SK-N-SH (cell line): ENCODE measurements at regions not wholly inside any gene's neighbourhood (a gene's known extent, or its start where the extent isn't known, plus 50 kb on each side); places are given as distances from the start of the nearest gene placed in this dataset.

Source experiments
- CTCF ChIA-PET: fragments of 300-600, 350-600 bp; formaldehyde crosslinking; extraction: SDS; loops from one replicate; lab custom pipeline; 2021; lab: Yijun Ruan, JAX
- POLR2A ChIA-PET: fragments of 350-600 bp; sonication (Branson Sonifier 250); formaldehyde crosslinking; extraction: SDS; loops from one replicate; lab custom pipeline; 2020; ENCODE audit warnings: antibody characterized with exemption, inconsistent platforms; lab: Yijun Ruan, JAX
- DNase-seq: peaks from one replicate; pipeline ENCODE4 v3.0.0; 2012
- H2AFZ ChIP-seq: fragments of 200-600 bp; sonication (generic); 2 replicates; pipeline ENCODE4 v1.8.1; 2016; ENCODE audit warnings: antibody characterized with exemption, mild to moderate bottlenecking, low read depth
- H3F3A ChIP-seq: fragments of 200-600 bp; sonication (generic); replicated peaks from 2 replicates; pipeline ENCODE3; 2016; ENCODE audit warnings: antibody characterized with exemption, mild to moderate bottlenecking; ENCODE audit not compliant: insufficient read depth
- H3K27ac ChIP-seq, 2 experiments: fragments of 200-500 bp in 1 of 2; fragments of 200-600 bp in 1 of 2; sonication (Bioruptor generic) in 1 of 2; sonication (generic), shearing (Covaris generic) in 1 of 2; 2 replicates each; pipeline versions ENCODE4 v1.5.1 to v1.6.1; 2014 to 2016; ENCODE audit warnings: low read depth in 2 of 2, inconsistent platforms in 1 of 2, low read length in 1 of 2, mild to moderate bottlenecking in 1 of 2, mixed read lengths in 1 of 2
- H3K27me3 ChIP-seq: fragments of 200-600 bp; sonication (generic), shearing (Covaris generic); 2 replicates; pipeline ENCODE4 v1.6.1; 2016; ENCODE audit warnings: mixed run types; ENCODE audit not compliant: insufficient read depth
- H3K36me3 ChIP-seq, 2 experiments: fragments of 200-500 bp in 1 of 2; fragments of 200-600 bp in 1 of 2; sonication (Bioruptor generic) in 1 of 2; sonication (generic) in 1 of 2; replicated peaks in 1 of 2; 2 replicates each; pipeline versions ENCODE3 to v1.5.1; 2014 to 2016; ENCODE audit warnings: low read length in 1 of 2, mild to moderate bottlenecking in 1 of 2; ENCODE audit not compliant: insufficient read depth in 2 of 2, control insufficient read depth in 1 of 2
- H3K4me1 ChIP-seq, 2 experiments: fragments of 200-500 bp in 1 of 2; fragments of 200-600 bp in 1 of 2; sonication (Bioruptor generic) in 1 of 2; sonication (generic), shearing (Covaris generic) in 1 of 2; 2 replicates each; pipeline versions ENCODE4 v1.5.1 to v1.6.1; 2014 to 2016; ENCODE audit warnings: low read depth in 1 of 2, low read length in 1 of 2, mixed run types in 1 of 2; ENCODE audit not compliant: insufficient read depth in 2 of 2, control insufficient read depth in 1 of 2
- H3K4me2 ChIP-seq: fragments of 200-600 bp; sonication (generic), shearing (Covaris generic); 2 replicates; pipeline ENCODE4 v1.6.1; 2017; ENCODE audit warnings: mixed run types
- H3K4me3 ChIP-seq, 2 experiments: fragments of 200-500 bp in 1 of 2; fragments of 200-600 bp in 1 of 2; sonication (Bioruptor generic) in 1 of 2; sonication (generic), shearing (Covaris generic) in 1 of 2; 2 replicates each; pipeline versions ENCODE4 v1.5.1 to v1.8.1; 2014 to 2016; ENCODE audit warnings: low read depth in 2 of 2, inconsistent platforms in 1 of 2, low read length in 1 of 2, mild to moderate bottlenecking in 1 of 2, mixed read lengths in 1 of 2, moderate library complexity in 1 of 2
- H3K79me2 ChIP-seq: fragments of 200-600 bp; sonication (generic); 2 replicates; pipeline ENCODE4 v1.8.1; 2017; ENCODE audit warnings: mild to moderate bottlenecking; ENCODE audit not compliant: insufficient read depth
- H3K9ac ChIP-seq: fragments of 200-600 bp; sonication (generic); 2 replicates; pipeline ENCODE4 v1.6.1; 2017; ENCODE audit warnings: mixed run types
- H3K9me2 ChIP-seq: fragments of 200-600 bp; sonication (generic); 2 replicates; pipeline ENCODE4 v1.6.1; 2017; ENCODE audit warnings: mixed run types
- H3K9me3 ChIP-seq: fragments of 200-600 bp; sonication (generic); 2 replicates; pipeline ENCODE4 v1.6.1; 2017; ENCODE audit warnings: mixed run types, mild to moderate bottlenecking, moderate library complexity
- H4K20me1 ChIP-seq: fragments of 200-600 bp; sonication (generic); 2 replicates; pipeline ENCODE4 v1.6.1; 2017; ENCODE audit warnings: mild to moderate bottlenecking, mixed run types; ENCODE audit not compliant: insufficient read depth
- CTCF ChIP-seq: fragments of 200-600 bp; sonication (generic); IDR thresholded peaks from 2 replicates; pipeline ENCODE4 v1.6.1; 2017; ENCODE audit warnings: antibody characterized with exemption, mild to moderate bottlenecking, moderate library complexity
- ELF1 ChIP-seq: IDR thresholded peaks from 2 replicates; pipeline ENCODE4 v1.4.0; 2012
- EP300 ChIP-seq, 2 experiments: IDR thresholded peaks; 2 replicates each; pipeline versions ENCODE4 v1.4.0 to v1.6.1; 2012; ENCODE audit warnings: borderline replicate concordance in 1 of 2, low read depth in 1 of 2, low read length in 1 of 2
- FOSL2 ChIP-seq: IDR thresholded peaks from 2 replicates; pipeline ENCODE4 v1.4.0; 2012; ENCODE audit warnings: low read depth, mild to moderate bottlenecking, moderate library complexity, borderline replicate concordance
- FOXJ3 ChIP-seq: sonication (generic); formaldehyde crosslinking; IDR thresholded peaks from 2 replicates; pipeline ENCODE4 v1.5.1; 2020; ENCODE audit warnings: mild to moderate bottlenecking, missing genetic modification reagents
- GABPA ChIP-seq: IDR thresholded peaks from 2 replicates; pipeline ENCODE4 v1.4.0; 2012; ENCODE audit warnings: low read depth, mild to moderate bottlenecking
- GATA2 ChIP-seq: sonication (generic); formaldehyde crosslinking; IDR thresholded peaks from 2 replicates; pipeline ENCODE4 v1.5.0; 2020; ENCODE audit warnings: mild to moderate bottlenecking, missing genetic modification reagents
- IRF3 ChIP-seq: fragments of 150-350 bp; IDR thresholded peaks from 2 replicates; pipeline ENCODE4 v1.6.1; 2016; ENCODE audit warnings: mild to moderate bottlenecking, low read depth, low read length
- JUND ChIP-seq: IDR thresholded peaks from 2 replicates; pipeline ENCODE4 v1.4.0; 2012
- NFIC ChIP-seq: IDR thresholded peaks from 2 replicates; pipeline ENCODE4 v1.4.0; 2012; ENCODE audit warnings: borderline replicate concordance
- PBX3 ChIP-seq: IDR thresholded peaks from 2 replicates; pipeline ENCODE4; 2012
- POLR2AphosphoS5 ChIP-seq: IDR thresholded peaks from 2 replicates; pipeline ENCODE4 v1.6.1; 2012; ENCODE audit warnings: low read depth, low read length
- RCOR1 ChIP-seq: fragments of 150-350 bp; IDR thresholded peaks from 2 replicates; pipeline ENCODE4 v1.6.1; 2017; ENCODE audit warnings: antibody characterized with exemption, low read length
- REST ChIP-seq: IDR thresholded peaks from 2 replicates; pipeline ENCODE4 v1.6.1; 2012; ENCODE audit warnings: mild to moderate bottlenecking, low read depth, low read length, moderate library complexity
- RFX5 ChIP-seq: IDR thresholded peaks from 2 replicates; pipeline ENCODE4 v1.6.1; 2012; ENCODE audit warnings: mild to moderate bottlenecking, improper control_type of control experiment, low read length
- SIN3A ChIP-seq: IDR thresholded peaks from 2 replicates; pipeline ENCODE4 v1.6.1; 2012; ENCODE audit warnings: low read depth, mild to moderate bottlenecking, low read length, moderate library complexity, borderline replicate concordance
- SMC3 ChIP-seq: IDR thresholded peaks from 2 replicates; pipeline ENCODE4 v1.6.1; 2012; ENCODE audit warnings: low read depth, low read length, improper control_type of control experiment
- TCF12 ChIP-seq: IDR thresholded peaks from 2 replicates; pipeline ENCODE4 v1.4.0; 2012
- TEAD4 ChIP-seq: IDR thresholded peaks from 2 replicates; pipeline ENCODE4 v1.4.0; 2012; ENCODE audit warnings: mild to moderate bottlenecking, borderline replicate concordance; ENCODE audit not compliant: insufficient read depth
- USF1 ChIP-seq: IDR thresholded peaks from 2 replicates; pipeline ENCODE4 v1.4.0; 2012; ENCODE audit warnings: low read depth, borderline replicate concordance
- WGBS: methylation state at CpG from one replicate; pipeline ENCODE4 v1.1.6; 2017; ENCODE audit warnings: low lambda C conversion rate; 5-methylcytosine and 5-hydroxymethylcytosine counted together

DNA sequence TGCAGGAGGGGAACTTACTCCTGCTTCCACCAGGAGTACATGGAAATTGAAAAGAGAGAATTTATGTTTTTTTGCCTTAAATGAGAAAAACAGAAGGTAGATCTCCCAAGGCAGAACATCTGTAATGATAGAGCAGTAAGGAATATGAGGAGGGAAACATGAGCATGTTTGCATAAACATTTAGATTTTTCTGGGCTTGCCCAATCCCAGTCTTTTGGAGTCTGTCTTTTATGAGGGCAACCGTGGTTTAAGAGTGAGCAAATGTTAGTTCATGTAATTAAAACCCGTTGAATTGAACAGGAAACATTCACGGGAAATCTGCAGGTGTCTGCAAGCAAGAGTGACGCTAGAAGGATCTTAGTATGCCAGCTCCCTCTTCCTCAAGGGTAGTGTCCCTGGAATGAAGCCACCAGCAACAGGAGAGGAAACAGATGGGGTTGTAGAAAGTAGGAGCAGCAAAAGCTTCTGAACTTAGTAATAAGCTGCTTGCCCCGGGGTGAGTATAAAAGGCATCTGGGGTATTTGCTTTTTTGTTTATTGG lies 79.3 kb downstream of the ARF6 start:
- 46% methylated on average over 5 of the region's 5 CpGs for WGBS
- no peaks in the 10 kb centered on the region for H3K9me2 ChIP-seq
- no peak for DNase-seq
- peak overlapping the region; percentile 70 to 89; a peak in 3 of 4 replicates for H3K27ac ChIP-seq
- no peak overlapping the region for H3K4me3 ChIP-seq
- peaks cover 23 to 51% of the 10 kb centered on the region in 2 experiments for H3K4me1 ChIP-seq
- H3K36me3 ChIP-seq: no peaks in the 10 kb centered on the region
- no peaks in the 10 kb centered on the region for H4K20me1 ChIP-seq
- no peaks in the 10 kb centered on the region for H3K27me3 ChIP-seq
- TF ChIP-seq RFX5: no peak
- TF ChIP-seq NFIC: peak; percentile 29; the same call in 1 of the 2 replicates
- TF ChIP-seq TCF12: peak; percentile 45
- no peak for TF ChIP-seq TEAD4
- TF ChIP-seq FOXJ3: no peak
- no peak for TF ChIP-seq SMC3
- CTCF ChIA-PET: interaction anchor here (0.9 kb wide), 1 partner anchor 110 kb away, joined by 3 read pairs; no protein-coding TSS in a partner anchor
- H3K79me2 ChIP-seq: no peaks in the 10 kb centered on the region
- H3F3A ChIP-seq: peaks cover 42% of the 10 kb centered on the region
- H2AFZ ChIP-seq: peak overlapping the region; percentile 30; the same call in 1 of the 2 replicates
- H3K9ac ChIP-seq: peak overlapping the region; percentile 4; the same call in 1 of the 2 replicates
- POLR2A ChIA-PET: no interaction called here
- H3K9me3 ChIP-seq: no peaks in the 10 kb centered on the region
- peak overlapping the region; percentile 66 for H3K4me2 ChIP-seq

GRCh38 chr14:49972823-49973222 lies 79.9 kb downstream of the ARF6 start:
- DNase-seq: no peak
- H3K9me2 ChIP-seq: no peaks in the 10 kb centered on the region
- H3K9ac ChIP-seq: peak overlapping the region; percentile 4
- H3K36me3 ChIP-seq: no peaks in the 10 kb centered on the region
- H3K4me2 ChIP-seq: peak overlapping the region; percentile 66
- H3K79me2 ChIP-seq: no peaks in the 10 kb centered on the region
- H3K27me3 ChIP-seq: no peaks in the 10 kb centered on the region
- H4K20me1 ChIP-seq: no peaks in the 10 kb centered on the region
- no peak overlapping the region for H3K4me3 ChIP-seq
- CTCF ChIA-PET: interaction anchor here (0.9 kb wide), 1 partner anchor 111 kb away, joined by 3 read pairs; no protein-coding TSS in a partner anchor
- H3K27ac ChIP-seq: peak overlapping the region; percentile 70 to 89; a peak in 3 of 4 replicates
- no peaks in the 10 kb centered on the region for H3K9me3 ChIP-seq
- peaks cover 42% of the 10 kb centered on the region for H3F3A ChIP-seq
- POLR2A ChIA-PET: no interaction called here
- H2AFZ ChIP-seq: peak overlapping the region; percentile 30
- H3K4me1 ChIP-seq: peaks cover 23 to 51% of the 10 kb centered on the region in 2 experiments
- 7% methylated on average over 4 of the region's 4 CpGs for WGBS
- TF ChIP-seq REST (no peak), USF1 (no peak), GABPA (no peak), RCOR1 (no peak), TCF12 (peak; percentile 74), TEAD4 (0 out of 2 replicates have a peak, but pooled peaks have one; percentile 18), FOSL2 (peak; percentile 84), IRF3 (no peak), GATA2 (no peak), SIN3A (no peak), JUND (peak; percentile 69), PBX3 (peak; percentile 67), EP300 (IDR thresholded peaks at IDR 0.05; ENCODE audit: borderline replicate concordance in 1 of 2, low read depth in 1 of 2, low read length in 1 of 2) (peak in 1 of 2 experiments; percentile 52; a peak in 1 of 4 replicates), POLR2AphosphoS5 (peak; percentile 30; the same call in 1 of the 2 replicates), ELF1 (no peak; the same call in 1 of the 2 replicates), CTCF (no peak)
